Thyroid gland (tissue), 4 donors: ENCODE measurements at regions not wholly inside any gene's neighbourhood (a gene's known extent, or its start where the extent isn't known, plus 50 kb on each side); places are given as distances from the start of the nearest gene placed in this dataset.

Experiments
- DNase-seq, 2 donors: peaks; one replicate each; pipeline ENCODE4 v3.0.0-alpha.2; 2019
- H3K27ac ChIP-seq, 3 donors: fragments of 200-600 bp; sonication (generic); 1 replicate in 2 of 3; 2 replicates in 1 of 3; pipeline ENCODE4 v1.5.1; 2016 to 2019; ENCODE audit warnings: mild to moderate bottlenecking in 1 of 3, moderate library complexity in 1 of 3
- H3K27me3 ChIP-seq: fragments of 200-600 bp; sonication (generic); one replicate; pipeline ENCODE4 v1.5.1; 2019
- H3K36me3 ChIP-seq, 2 donors: fragments of 200-600 bp; sonication (generic); one replicate each; pipeline ENCODE4 v1.5.1; 2016 to 2019
- H3K4me1 ChIP-seq, 2 donors: fragments of 200-600 bp; sonication (generic); one replicate each; pipeline ENCODE4 v1.5.1; 2017 to 2019
- H3K4me3 ChIP-seq, 3 donors: fragments of 200-600 bp; sonication (generic); replicated peaks in 1 of 3; 1 replicate in 2 of 3; 2 replicates in 1 of 3; pipeline ENCODE4 v1.5.1; 2016; ENCODE audit warnings: mild to moderate bottlenecking in 1 of 3
- H3K9me3 ChIP-seq: fragments of 200-600 bp; sonication (generic); one replicate; pipeline ENCODE4 v1.5.1; 2017
- CTCF ChIP-seq, 6 experiments: fragments of 200-600 bp in 3 of 6; fragments of 450-650 bp in 3 of 6; sonication (generic) in 3 of 6; IDR thresholded peaks; one replicate each; pipeline ENCODE4 v1.5.1; 2016 to 2019; ENCODE audit warnings: antibody characterized with exemption in 6 of 6, mild to moderate bottlenecking in 2 of 6, inconsistent platforms in 1 of 6, moderate library complexity in 1 of 6
- POLR2A ChIP-seq, 2 donors: fragments of 450-650 bp; IDR thresholded peaks; one replicate each; pipeline ENCODE4 v1.6.1; 2017; ENCODE audit warnings: antibody characterized with exemption in 2 of 2, mild to moderate bottlenecking in 2 of 2, moderate library complexity in 1 of 2
- WGBS, 2 donors: methylation state at CpG; one replicate each; pipeline ENCODE4 v1.1.5; 2017; 5-methylcytosine and 5-hydroxymethylcytosine counted together
- intact Hi-C: fragments of 100-400 bp; cut with DNase I; formaldehyde crosslinking; loops from one replicate; pipeline ENCODE4 v1.15.1; 2023

- H3K4me1 ChIP-seq: no peaks in the 10 kb centered on the region
- no peaks in the 10 kb centered on the region for H3K36me3 ChIP-seq
- no peak for DNase-seq
- no peak for TF ChIP-seq POLR2A (IDR thresholded peaks at IDR 0.05)
- no peak for TF ChIP-seq CTCF (IDR thresholded peaks at IDR 0.05)
- no peak overlapping the region for H3K4me3 ChIP-seq
- 58 to 69% methylated on average over 9 of the region's 9 CpGs for WGBS, 2 donors
- no peak overlapping the region for H3K27ac ChIP-seq
- H3K27me3 ChIP-seq: no peaks in the 10 kb centered on the region
- intact Hi-C loops: no loop called here
- no peaks in the 10 kb centered on the region for H3K9me3 ChIP-seq
These were observed 801.9 kb downstream of the TECRL start for GRCh38 chr4:63607169-63607872.

GRCh38 chr4:63589796-63590195 is 819.5 kb downstream of the TECRL start:
- Histone ChIP-seq H3K9me3 (no peaks in the 10 kb centered on the region), H3K27ac (no peak overlapping the region), H3K4me1 (no peaks in the 10 kb centered on the region), H3K27me3 (no peaks in the 10 kb centered on the region), H3K36me3 (no peaks in the 10 kb centered on the region), H3K4me3 (no peak overlapping the region)
- DNase-seq: no peak
- TF ChIP-seq CTCF (IDR thresholded peaks at IDR 0.05): no peak
- no peak for TF ChIP-seq POLR2A (IDR thresholded peaks at IDR 0.05)
- 31 to 50% methylated on average over 1 to 5 of the region's 6 CpGs for WGBS, 2 donors
- intact Hi-C loops: no loop called here

- Histone ChIP-seq H3K27me3 (no peaks in the 10 kb centered on the region), H3K36me3 (no peaks in the 10 kb centered on the region), H3K4me3 (no peak overlapping the region), H3K4me1 (no peaks in the 10 kb centered on the region), H3K9me3 (no peaks in the 10 kb centered on the region), H3K27ac (no peak overlapping the region)
- intact Hi-C loops: no loop called here
- TF ChIP-seq POLR2A (IDR thresholded peaks at IDR 0.05): no peak
- DNase-seq: no peak
- 57 to 59% methylated on average over 2 of the region's 2 CpGs for WGBS, 2 donors
These were observed 825.7 kb downstream of the TECRL start for GRCh38 chr4:63583561-63583960.

- no peaks in the 10 kb centered on the region for H3K9me3 ChIP-seq
- DNase-seq: no peak
These were observed 826.2 kb downstream of the TECRL start for GRCh38 chr4:63583007-63583406.

GRCh38 chr4:63580796-63581475 is 828.3 kb downstream of the TECRL start:
- DNase-seq: no peak
- WGBS, 2 donors: 70 to 82% methylated on average over 1 of the region's 1 CpG
- Histone ChIP-seq H3K27ac (no peak overlapping the region), H3K36me3 (no peaks in the 10 kb centered on the region), H3K9me3 (no peaks in the 10 kb centered on the region), H3K4me1 (no peaks in the 10 kb centered on the region), H3K27me3 (no peaks in the 10 kb centered on the region), H3K4me3 (no peak overlapping the region)
- intact Hi-C loops: no loop called here
- TF ChIP-seq POLR2A (IDR thresholded peaks at IDR 0.05) (no peak), CTCF (IDR thresholded peaks at IDR 0.05) (no peak)

More at GRCh38 chr4:63583007-63583406, 826.2 kb downstream of the TECRL start:
- H3K4me1 ChIP-seq: no peaks in the 10 kb centered on the region
- intact Hi-C loops: no loop called here
- no peak for TF ChIP-seq CTCF (IDR thresholded peaks at IDR 0.05)
- no peak overlapping the region for H3K4me3 ChIP-seq
- H3K27ac ChIP-seq: no peak overlapping the region
- no peaks in the 10 kb centered on the region for H3K36me3 ChIP-seq
- H3K27me3 ChIP-seq: no peaks in the 10 kb centered on the region
